PC-3 (cell line): ENCODE measurements at regions not wholly inside any gene's neighbourhood (a gene's known extent, or its start where the extent isn't known, plus 50 kb on each side); places are given as distances from the start of the nearest gene placed in this dataset.

Experiments used
- CTCF ChIP-seq: fragments of 300-600 bp; sonication (generic); conservative IDR thresholded peaks from 2 replicates; pipeline ENCODE4 v1.5.1; 2017; ENCODE audit warnings: antibody characterized with exemption, low read depth, mild to moderate bottlenecking, low read length
- EZH2 ChIP-seq: fragments of 300-600 bp; sonication (generic); IDR thresholded peaks from one replicate; pipeline ENCODE4 v1.6.1; 2017; ENCODE audit warnings: antibody characterized with exemption, mild to moderate bottlenecking, low read length; ENCODE audit not compliant: unreplicated experiment
- EZH2phosphoT487 ChIP-seq: fragments of 300-600 bp; sonication (generic); IDR thresholded peaks from 2 replicates; pipeline ENCODE4 v1.6.1; 2018; ENCODE audit warnings: mild to moderate bottlenecking, antibody characterized with exemption, low read length, borderline replicate concordance

DNA sequence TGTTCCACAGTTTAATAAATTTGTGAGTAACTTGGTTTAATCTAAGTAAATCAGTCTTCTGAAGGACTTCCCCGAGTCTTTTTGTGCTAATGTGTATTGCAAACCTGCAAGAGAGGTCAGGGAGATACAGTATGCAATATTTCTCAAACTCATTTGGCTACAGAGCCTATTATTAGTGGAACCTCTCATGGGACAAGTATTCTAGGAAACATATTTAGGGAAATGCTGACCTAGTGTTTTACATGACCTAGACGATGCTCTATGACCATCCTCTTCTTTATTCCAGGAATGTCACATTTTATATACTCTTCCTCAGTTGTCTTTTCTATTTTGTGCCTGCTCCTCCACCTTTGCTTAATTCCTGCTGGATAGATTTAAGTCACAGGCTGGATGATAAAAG, 327.8 kb upstream of the TBC1D5 start:
- TF ChIP-seq CTCF (no peak), EZH2 (no peak), EZH2phosphoT487 (no peak)
